ENCODE measurements at regions not wholly inside any gene's neighbourhood (a gene's known extent, or its start where the extent isn't known, plus 50 kb on each side); places are given as distances from the start of the nearest gene placed in this dataset.

DNA sequence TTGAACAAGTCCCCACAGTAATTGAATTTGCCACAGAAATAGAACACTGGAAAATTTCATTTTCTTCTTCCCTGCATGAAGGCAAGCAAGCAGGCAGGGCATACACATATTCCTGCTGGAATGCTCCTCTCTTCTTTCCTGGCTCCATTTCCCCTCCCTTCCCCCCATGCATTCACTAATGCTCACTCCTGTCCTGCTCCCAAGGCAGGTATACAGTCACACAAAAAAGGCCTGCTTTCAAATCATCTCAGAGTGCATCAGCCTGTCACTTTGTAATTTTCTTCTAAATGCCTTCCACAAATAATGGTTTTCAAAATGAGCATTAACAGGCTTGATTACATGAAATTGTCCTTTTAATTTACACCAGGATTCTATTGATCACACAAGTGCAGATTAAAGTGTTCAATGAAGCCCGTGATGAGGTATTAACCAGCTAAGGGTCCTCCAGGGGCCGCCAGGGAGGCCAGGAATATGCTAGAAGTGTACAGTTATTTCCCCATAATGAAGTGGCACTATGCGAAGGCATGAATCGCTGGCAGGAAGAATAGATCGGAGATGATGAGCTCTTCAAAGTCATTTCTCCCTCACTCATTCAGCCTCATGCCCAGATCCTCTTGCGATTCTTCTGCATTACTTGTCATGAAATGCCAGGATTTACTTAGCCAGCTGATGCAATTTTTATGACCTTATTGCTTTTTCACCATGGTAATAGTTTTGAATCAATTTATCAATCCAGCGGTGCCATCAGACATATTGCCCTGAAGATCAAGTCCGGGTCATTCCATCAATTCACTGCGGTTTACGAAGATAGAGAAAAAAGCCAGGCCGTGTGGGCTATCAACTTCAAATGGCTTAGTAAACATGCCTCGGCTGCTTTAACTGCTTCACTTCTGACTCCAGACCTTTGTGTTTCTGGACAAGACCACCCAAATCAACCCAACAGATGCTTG, 243.5 kb downstream of the GPAT3 start:
- no peak for TF ChIP-seq CREB1 (IDR thresholded peaks at IDR 0.05)
- TF ChIP-seq CREB1 (CRISPR knock-in tag; IDR thresholded peaks at IDR 0.05) = no peak
- no peak for TF ChIP-seq NFYB (IDR thresholded peaks at IDR 0.05; ENCODE audit: extremely low read depth, insufficient read length)
- TF ChIP-seq ZNF232 (CRISPR knock-in tag; IDR thresholded peaks at IDR 0.05) = no peak
- TF ChIP-seq SMAD3 (CRISPR knock-in tag; conservative IDR thresholded peaks at IDR 0.05) = no peak
- TF ChIP-seq MLX (CRISPR knock-in tag; conservative IDR thresholded peaks at IDR 0.05) = no peak
- no peak for TF ChIP-seq ZZZ3 (IDR thresholded peaks at IDR 0.05)
- TF ChIP-seq NR3C1 (CRISPR knock-in tag; IDR thresholded peaks at IDR 0.05) = no peak
- TF ChIP-seq CTCF (IDR thresholded peaks at IDR 0.05 in 2 of 3, conservative IDR thresholded peaks at IDR 0.05 in 1 of 3; ENCODE audit: insufficient read depth in 2 of 3, low read depth in 1 of 3, low read length in 3 of 3) = no peak
- no peak for TF ChIP-seq ZFP91 (CRISPR knock-in tag; IDR thresholded peaks at IDR 0.05)
- TF ChIP-seq, protein P1, sequence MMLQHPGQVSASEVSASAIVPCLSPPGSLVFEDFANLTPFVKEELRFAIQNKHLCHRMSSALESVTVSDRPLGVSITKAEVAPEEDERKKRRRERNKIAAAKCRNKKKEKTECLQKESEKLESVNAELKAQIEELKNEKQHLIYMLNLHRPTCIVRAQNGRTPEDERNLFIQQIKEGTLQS (IDR thresholded peaks at IDR 0.05) = no peak
- TF ChIP-seq, protein P1 (CRISPR knock-in tag; conservative IDR thresholded peaks at IDR 0.05) = no peak
- no peak for TF ChIP-seq AFF4 (CRISPR knock-in tag; IDR thresholded peaks at IDR 0.05)
- no peak for TF ChIP-seq TBL1XR1 (IDR thresholded peaks at IDR 0.05; ENCODE audit: low read length in 2 of 2)
- no peak for TF ChIP-seq NRF1 (conservative IDR thresholded peaks at IDR 0.05 in 1 of 2, IDR thresholded peaks at IDR 0.05 in 1 of 2)

Data from K562 (cell line).